Liver (tissue), 1 donor: ENCODE measurements at regions not wholly inside any gene's neighbourhood (a gene's known extent, or its start where the extent isn't known, plus 50 kb on each side); places are given as distances from the start of the nearest gene placed in this dataset.

Experiments used
- MAX ChIP-seq: IDR thresholded peaks from 2 replicates; pipeline ENCODE4 v1.6.1; 2016; ENCODE audit warnings: antibody characterized with exemption
- YY1 ChIP-seq: IDR thresholded peaks from 2 replicates; pipeline ENCODE4 v1.6.1; 2016; ENCODE audit warnings: antibody characterized with exemption, mild to moderate bottlenecking

DNA sequence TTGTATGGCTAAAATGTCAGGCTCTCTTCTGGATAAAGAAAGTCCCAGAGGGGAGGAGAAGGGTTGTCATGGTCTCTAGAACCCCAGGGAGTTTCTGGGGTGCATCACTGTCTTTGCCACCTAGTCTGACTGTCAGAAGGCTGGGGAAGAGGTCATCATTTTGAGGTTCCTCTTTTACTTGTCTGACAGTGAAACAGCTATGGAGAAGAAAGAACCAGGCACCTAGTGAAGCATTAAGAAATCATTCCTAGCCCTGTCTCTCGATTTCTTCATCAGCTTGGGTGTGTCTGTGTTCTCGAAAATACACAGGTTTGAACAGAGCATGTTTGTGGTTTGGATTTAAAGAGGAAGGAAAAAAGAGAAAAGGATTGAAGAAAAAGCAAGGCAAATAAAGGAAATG lies 158.7 kb upstream of the LRIG3 start:
- TF ChIP-seq MAX (no peak), YY1 (no peak)
